H9 (cell line): ENCODE measurements at regions not wholly inside any gene's neighbourhood (a gene's known extent, or its start where the extent isn't known, plus 50 kb on each side); places are given as distances from the start of the nearest gene placed in this dataset.

Experiments
- DNase-seq: peaks from one replicate; pipeline ENCODE4 v3.0.0-alpha.2; 2017
- H2AFZ ChIP-seq: one replicate; pipeline ENCODE4 v1.6.1; 2013; ENCODE audit warnings: mild to moderate bottlenecking, low read length, control low read depth, moderate library complexity
- H2AK5ac ChIP-seq: 2 replicates; pipeline ENCODE4 v1.6.1; 2013; ENCODE audit warnings: low read length, control low read depth, mixed read lengths; ENCODE audit not compliant: insufficient read length
- H2BK120ac ChIP-seq: one replicate; pipeline ENCODE4 v1.6.1; 2013; ENCODE audit warnings: low read depth, mild to moderate bottlenecking, low read length, control low read depth, inconsistent platforms; ENCODE audit not compliant: poor library complexity, severe bottlenecking
- H2BK12ac ChIP-seq: 2 replicates; pipeline ENCODE4 v1.6.1; 2013; ENCODE audit warnings: low read length, control low read depth, mixed read lengths, low read depth; ENCODE audit not compliant: insufficient read length
- H2BK15ac ChIP-seq: 2 replicates; pipeline ENCODE4 v1.6.1; 2013; ENCODE audit warnings: low read depth, low read length, control low read depth
- H2BK20ac ChIP-seq: one replicate; pipeline ENCODE4 v1.6.1; 2013; ENCODE audit warnings: low read depth, mild to moderate bottlenecking, low read length, control low read depth, inconsistent platforms; ENCODE audit not compliant: poor library complexity, severe bottlenecking
- H2BK5ac ChIP-seq: 2 replicates; pipeline ENCODE4 v1.6.1; 2013; ENCODE audit warnings: low read length, control low read depth, mixed read lengths; ENCODE audit not compliant: insufficient read length
- H3K14ac ChIP-seq: 2 replicates; pipeline ENCODE4 v1.6.1; 2013; ENCODE audit warnings: low read length, control low read depth; ENCODE audit not compliant: insufficient read depth
- H3K18ac ChIP-seq: 2 replicates; pipeline ENCODE4 v1.6.1; 2013; ENCODE audit warnings: low read depth, mild to moderate bottlenecking, mixed read lengths, low read length, control low read depth; ENCODE audit not compliant: insufficient read length
- H3K23ac ChIP-seq: 2 replicates; pipeline ENCODE4 v1.6.1; 2013; ENCODE audit warnings: low read length, control low read depth, mixed read lengths, low read depth; ENCODE audit not compliant: insufficient read length
- H3K23me2 ChIP-seq: 2 replicates; pipeline ENCODE4 v1.6.1; 2013; ENCODE audit warnings: low read depth, mild to moderate bottlenecking, mixed read lengths, low read length, control low read depth; ENCODE audit not compliant: insufficient read length, poor library complexity, severe bottlenecking
- H3K27ac ChIP-seq: 2 replicates; pipeline ENCODE4 v1.5.1; 2013; ENCODE audit warnings: low read length, control low read depth, mixed read lengths, low read depth; ENCODE audit not compliant: insufficient read length
- H3K27me3 ChIP-seq: 2 replicates; pipeline ENCODE4 v1.6.1; 2013; ENCODE audit warnings: low read length, control low read depth, inconsistent platforms; ENCODE audit not compliant: insufficient read depth
- H3K4ac ChIP-seq: 2 replicates; pipeline ENCODE4 v1.6.1; 2013; ENCODE audit warnings: low read depth, mild to moderate bottlenecking, control low read depth, inconsistent platforms, low read length, moderate library complexity
- H3K4me1 ChIP-seq: 2 replicates; pipeline ENCODE4 v1.6.1; 2013; ENCODE audit warnings: low read length, control low read depth, inconsistent platforms; ENCODE audit not compliant: insufficient read depth
- H3K4me2 ChIP-seq: 2 replicates; pipeline ENCODE4 v1.6.1; 2013; ENCODE audit warnings: low read length, control low read depth, mixed read lengths; ENCODE audit not compliant: insufficient read length, insufficient read depth
- H3K56ac ChIP-seq: 2 replicates; pipeline ENCODE4 v1.6.1; 2013; ENCODE audit warnings: low read depth, mild to moderate bottlenecking, mixed read lengths, low read length, control low read depth; ENCODE audit not compliant: insufficient read length
- H3K79me1 ChIP-seq: 2 replicates; pipeline ENCODE4 v1.6.1; 2013; ENCODE audit warnings: low read depth, mild to moderate bottlenecking, moderate library complexity, low read length, control low read depth, inconsistent platforms; ENCODE audit not compliant: insufficient read depth, poor library complexity, severe bottlenecking
- H3K79me2 ChIP-seq: 2 replicates; pipeline ENCODE4 v1.6.1; 2013; ENCODE audit warnings: low read length, control low read depth, inconsistent platforms; ENCODE audit not compliant: insufficient read depth
- H3K9ac ChIP-seq: 2 replicates; pipeline ENCODE4 v1.6.1; 2013; ENCODE audit warnings: low read length, control low read depth, mixed read lengths; ENCODE audit not compliant: insufficient read length; ENCODE audit errors: extremely low read depth
- H3K9me3 ChIP-seq: one replicate; pipeline ENCODE4 v1.6.1; 2013; ENCODE audit warnings: low read depth, low read length, inconsistent platforms; ENCODE audit not compliant: control insufficient read depth
- H3T11ph ChIP-seq: one replicate; pipeline ENCODE4 v1.6.1; 2013; ENCODE audit warnings: mild to moderate bottlenecking, low read length, control low read depth, inconsistent platforms
- H4K20me1 ChIP-seq: one replicate; pipeline ENCODE4 v1.6.1; 2013; ENCODE audit not compliant: control insufficient read depth, insufficient read length, insufficient read depth
- H4K5ac ChIP-seq: 2 replicates; pipeline ENCODE4 v1.6.1; 2013; ENCODE audit warnings: low read depth, mild to moderate bottlenecking, mixed read lengths, low read length, control low read depth; ENCODE audit not compliant: insufficient read length
- H4K8ac ChIP-seq: replicated peaks from 2 replicates; pipeline ENCODE4 v1.6.1; 2013; ENCODE audit warnings: low read length, control low read depth, mixed read lengths, low read depth; ENCODE audit not compliant: insufficient read length
- H4K91ac ChIP-seq: 2 replicates; pipeline ENCODE4 v1.6.1; 2013; ENCODE audit warnings: low read depth, mild to moderate bottlenecking, moderate library complexity, mixed read lengths, low read length, control low read depth; ENCODE audit not compliant: insufficient read length
- H3K27ac Mint-ChIP-seq, 3 experiments: 2 replicates in 2 of 3; 3 replicates in 1 of 3; pipeline ENCODE4 v1.8.0; 2020 to 2021; ENCODE audit warnings: mixed read lengths in 3 of 3, mild to moderate bottlenecking in 1 of 3, moderate library complexity in 1 of 3
- H3K27me3 Mint-ChIP-seq: 2 replicates; pipeline ENCODE4 v1.8.0; 2021; ENCODE audit warnings: low read depth, mild to moderate bottlenecking, moderate library complexity, mixed read lengths
- H3K36me3 Mint-ChIP-seq, 3 experiments: 2 replicates in 2 of 3; 3 replicates in 1 of 3; pipeline ENCODE4 v1.8.0; 2020 to 2021; ENCODE audit warnings: low read depth in 3 of 3, mixed read lengths in 3 of 3; ENCODE audit not compliant: insufficient read depth in 1 of 3
- H3K4me1 Mint-ChIP-seq, 2 experiments: 2 replicates each; pipeline ENCODE4 v1.8.0; 2020; ENCODE audit warnings: mixed read lengths in 2 of 2
- H3K4me3 Mint-ChIP-seq, 2 experiments: 2 replicates in 1 of 2; 3 replicates in 1 of 2; pipeline ENCODE4 v1.8.0; 2020 to 2021; ENCODE audit warnings: mild to moderate bottlenecking in 2 of 2, mixed read lengths in 2 of 2, moderate library complexity in 1 of 2
- H3K9me3 Mint-ChIP-seq, 2 experiments: 2 replicates in 1 of 2; 3 replicates in 1 of 2; pipeline ENCODE4 v1.8.0; 2020; ENCODE audit warnings: mild to moderate bottlenecking in 2 of 2, mixed read lengths in 2 of 2, moderate library complexity in 1 of 2
- WGBS: extraction: QIAGEN DNeasy Blood & Tissue Kit; methylation state at CpG from one replicate; pipeline ENCODE4 v1.1.7; 2013; ENCODE audit warnings: missing lambda C conversion rate, low lambda C conversion rate, mixed read lengths; ENCODE audit not compliant: insufficient read length; ENCODE audit errors: extremely low coverage; 5-methylcytosine and 5-hydroxymethylcytosine counted together
- TF ChIP-seq, protein P1 (sequence below): fragments of 200-600 bp; sonication (generic); conservative IDR thresholded peaks from 3 replicates; pipeline ENCODE4 v1.8.0; 2021; ENCODE audit warnings: antibody characterized with exemption, mild to moderate bottlenecking

DNA sequence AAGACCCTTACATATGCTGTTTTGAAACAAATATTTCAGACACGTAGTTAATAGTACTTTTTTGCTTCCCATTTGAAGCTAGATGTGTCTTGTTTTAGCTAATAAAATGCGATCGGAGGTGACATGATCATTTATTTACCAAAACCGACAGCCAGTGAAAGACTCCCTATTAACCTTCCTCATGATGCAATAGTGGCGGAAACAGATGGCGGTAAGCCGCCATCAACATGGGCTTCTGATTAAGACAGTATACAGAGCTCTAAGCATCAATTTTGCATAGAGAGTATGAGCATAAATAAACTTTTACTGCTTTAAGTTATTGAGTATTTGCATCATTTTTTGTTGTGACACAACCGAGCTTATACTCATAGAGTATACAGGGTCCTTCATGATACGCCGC, 1282.4 kb upstream of the ADGRB3 start:
- H3K56ac ChIP-seq: no peak overlapping the region
- Mint-ChIP-seq H3K27me3 (no peaks in the 10 kb centered on the region), H3K27ac (no peak overlapping the region), H3K9me3 (no peaks in the 10 kb centered on the region), H3K4me1 (no peaks in the 10 kb centered on the region; a peak in 1 of 4 replicates), H3K36me3 (no peaks in the 10 kb centered on the region), H3K4me3 (no peak overlapping the region)
- H2BK15ac ChIP-seq: no peak overlapping the region
- no peaks in the 10 kb centered on the region for H3K27me3 ChIP-seq
- H3T11ph ChIP-seq: no peak overlapping the region
- H2AK5ac ChIP-seq: no peak overlapping the region
- WGBS: no CpG with 5 or more reads among the region's 10 CpGs
- no peak overlapping the region for H2BK5ac ChIP-seq
- H2AFZ ChIP-seq: no peak overlapping the region
- no peak overlapping the region for H3K4me2 ChIP-seq
- no peaks in the 10 kb centered on the region for H4K20me1 ChIP-seq
- no peak overlapping the region for H3K9ac ChIP-seq
- no peaks in the 10 kb centered on the region for H3K4me1 ChIP-seq
- H3K79me2 ChIP-seq: no peaks in the 10 kb centered on the region
- H2BK120ac ChIP-seq: no peak overlapping the region
- H3K18ac ChIP-seq: no peak overlapping the region
- no peak overlapping the region for H2BK12ac ChIP-seq
- no peak overlapping the region for H3K4ac ChIP-seq
- H4K91ac ChIP-seq: no peak overlapping the region
- H4K8ac ChIP-seq: no peak overlapping the region
- no peak overlapping the region for H3K23ac ChIP-seq
- H4K5ac ChIP-seq: no peak overlapping the region
- TF ChIP-seq, protein P1, sequence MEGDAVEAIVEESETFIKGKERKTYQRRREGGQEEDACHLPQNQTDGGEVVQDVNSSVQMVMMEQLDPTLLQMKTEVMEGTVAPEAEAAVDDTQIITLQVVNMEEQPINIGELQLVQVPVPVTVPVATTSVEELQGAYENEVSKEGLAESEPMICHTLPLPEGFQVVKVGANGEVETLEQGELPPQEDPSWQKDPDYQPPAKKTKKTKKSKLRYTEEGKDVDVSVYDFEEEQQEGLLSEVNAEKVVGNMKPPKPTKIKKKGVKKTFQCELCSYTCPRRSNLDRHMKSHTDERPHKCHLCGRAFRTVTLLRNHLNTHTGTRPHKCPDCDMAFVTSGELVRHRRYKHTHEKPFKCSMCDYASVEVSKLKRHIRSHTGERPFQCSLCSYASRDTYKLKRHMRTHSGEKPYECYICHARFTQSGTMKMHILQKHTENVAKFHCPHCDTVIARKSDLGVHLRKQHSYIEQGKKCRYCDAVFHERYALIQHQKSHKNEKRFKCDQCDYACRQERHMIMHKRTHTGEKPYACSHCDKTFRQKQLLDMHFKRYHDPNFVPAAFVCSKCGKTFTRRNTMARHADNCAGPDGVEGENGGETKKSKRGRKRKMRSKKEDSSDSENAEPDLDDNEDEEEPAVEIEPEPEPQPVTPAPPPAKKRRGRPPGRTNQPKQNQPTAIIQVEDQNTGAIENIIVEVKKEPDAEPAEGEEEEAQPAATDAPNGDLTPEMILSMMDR: no peak
- H3K23me2 ChIP-seq: no peaks in the 10 kb centered on the region
- H3K27ac ChIP-seq: no peak overlapping the region
- H3K14ac ChIP-seq: no peak overlapping the region
- DNase-seq: no peak
- H3K79me1 ChIP-seq: no peaks in the 10 kb centered on the region
- H3K9me3 ChIP-seq: no peaks in the 10 kb centered on the region
- H2BK20ac ChIP-seq: no peak overlapping the region
